Peyer's patch (tissue), 4 donors: ENCODE measurements at regions not wholly inside any gene's neighbourhood (a gene's known extent, or its start where the extent isn't known, plus 50 kb on each side); places are given as distances from the start of the nearest gene placed in this dataset.
"Not testable (repeated sequence)": the region's sequence is repeated elsewhere in the genome, so short reads cannot be mapped to it uniquely, and the experiment has no call there.

ENCODE experiments used
- DNase-seq, 3 donors: peaks; one replicate each; pipeline ENCODE4 v3.0.0-alpha.2; 2017 to 2019
- H3K27ac ChIP-seq, 4 donors: fragments of 200-600 bp; sonication (generic); one replicate each; pipeline ENCODE4 v1.5.1; 2016 to 2019
- H3K27me3 ChIP-seq, 2 donors: fragments of 200-600 bp; sonication (generic); one replicate each; pipeline ENCODE4 v1.5.1; 2019
- H3K36me3 ChIP-seq, 3 donors: fragments of 200-600 bp; sonication (generic); one replicate each; pipeline ENCODE4 v1.5.1; 2016 to 2019
- H3K4me1 ChIP-seq, 4 donors: fragments of 200-600 bp; sonication (generic); one replicate each; pipeline ENCODE4 v1.5.1; 2016 to 2019
- H3K4me3 ChIP-seq, 4 donors: fragments of 200-600 bp; sonication (generic); 1 replicate in 3 of 4; 2 replicates in 1 of 4; pipeline ENCODE4 v1.5.1; 2016 to 2019; ENCODE audit warnings: mild to moderate bottlenecking in 1 of 4
- H3K9me3 ChIP-seq, 4 donors: fragments of 200-600 bp; sonication (generic); one replicate each; pipeline ENCODE4 v1.5.1; 2016 to 2019; ENCODE audit warnings: mild to moderate bottlenecking in 1 of 4
- CTCF ChIP-seq, 6 experiments: fragments of 450-650 bp in 4 of 6; fragments of 200-600 bp in 2 of 6; sonication (generic) in 1 of 6; IDR thresholded peaks; one replicate each; pipeline ENCODE4 v1.5.1; 2017 to 2019; ENCODE audit warnings: antibody characterized with exemption in 6 of 6, mild to moderate bottlenecking in 3 of 6, moderate library complexity in 1 of 6
- POLR2A ChIP-seq, 2 donors: fragments of 450-650 bp; IDR thresholded peaks; one replicate each; pipeline ENCODE4 v1.5.1; 2017; ENCODE audit warnings: antibody characterized with exemption in 2 of 2, mild to moderate bottlenecking in 2 of 2, moderate library complexity in 2 of 2

- DNase-seq, result peak in 1 of 3 donors; percentile 47
- Histone ChIP-seq H3K4me1 (peaks cover 0 to 4% (median 0%) of the 10 kb centered on the region in 4 donors), H3K36me3 (no peaks in the 10 kb centered on the region), H3K27me3 (no peaks in the 10 kb centered on the region), H3K9me3 (no peaks in the 10 kb centered on the region), H3K27ac (no peak overlapping the region), H3K4me3 (no peak overlapping the region)
- TF ChIP-seq CTCF (IDR thresholded peaks at IDR 0.05) (no peak), POLR2A (IDR thresholded peaks at IDR 0.05) (no peak)
Observed at GRCh38 chr3:8052659-8053058, 449.0 kb upstream of the LMCD1 start.

- not testable (repeated sequence) for H3K36me3 ChIP-seq, DNase-seq, H3K27ac ChIP-seq, H3K4me1 ChIP-seq, H3K27me3 ChIP-seq, H3K4me3 ChIP-seq, H3K9me3 ChIP-seq
Observed at GRCh38 chr3:8068135-8068534, 433.5 kb upstream of the LMCD1 start.

- Histone ChIP-seq H3K9me3 (no peaks in the 10 kb centered on the region), H3K36me3 (no peaks in the 10 kb centered on the region), H3K27ac (no peak overlapping the region), H3K27me3 (no peaks in the 10 kb centered on the region), H3K4me3 (no peak overlapping the region), H3K4me1 (no peaks in the 10 kb centered on the region)
- no peak for TF ChIP-seq POLR2A (IDR thresholded peaks at IDR 0.05)
- no peak for TF ChIP-seq CTCF (IDR thresholded peaks at IDR 0.05)
- DNase-seq, result no peak
Observed at GRCh38 chr3:8069471-8069870, 432.2 kb upstream of the LMCD1 start.

GRCh38 chr3:8070011-8070410 lies 431.6 kb upstream of the LMCD1 start:
- DNase-seq, result no peak
- Histone ChIP-seq H3K4me1 (no peaks in the 10 kb centered on the region), H3K9me3 (no peaks in the 10 kb centered on the region), H3K27ac (no peak overlapping the region), H3K36me3 (no peaks in the 10 kb centered on the region), H3K4me3 (no peak overlapping the region), H3K27me3 (no peaks in the 10 kb centered on the region)
- TF ChIP-seq CTCF (IDR thresholded peaks at IDR 0.05), result no peak
- TF ChIP-seq POLR2A (IDR thresholded peaks at IDR 0.05), result no peak

- H3K27ac ChIP-seq, H3K9me3 ChIP-seq, H3K27me3 ChIP-seq, DNase-seq, H3K36me3 ChIP-seq, H3K4me3 ChIP-seq, H3K4me1 ChIP-seq: not testable (repeated sequence)
Observed at GRCh38 chr3:8074740-8075139, 426.9 kb upstream of the LMCD1 start.

- Histone ChIP-seq H3K9me3 (no peaks in the 10 kb centered on the region), H3K36me3 (no peaks in the 10 kb centered on the region), H3K27me3 (no peaks in the 10 kb centered on the region), H3K27ac (no peak overlapping the region), H3K4me3 (no peak overlapping the region), H3K4me1 (no peaks in the 10 kb centered on the region)
- TF ChIP-seq POLR2A (IDR thresholded peaks at IDR 0.05) (no peak), CTCF (IDR thresholded peaks at IDR 0.05) (no peak)
- DNase-seq, result no peak
Observed at GRCh38 chr3:8077126-8077525, 424.5 kb upstream of the LMCD1 start.

GRCh38 chr3:8080464-8080863 lies 421.2 kb upstream of the LMCD1 start:
- no peak for TF ChIP-seq CTCF (IDR thresholded peaks at IDR 0.05)
- Histone ChIP-seq H3K36me3 (no peaks in the 10 kb centered on the region), H3K4me3 (no peak overlapping the region), H3K9me3 (no peaks in the 10 kb centered on the region), H3K4me1 (no peaks in the 10 kb centered on the region), H3K27ac (no peak overlapping the region), H3K27me3 (no peaks in the 10 kb centered on the region)
- DNase-seq, result no peak
